ENCODE measurements at regions not wholly inside any gene's neighbourhood (a gene's known extent, or its start where the extent isn't known, plus 50 kb on each side); places are given as distances from the start of the nearest gene placed in this dataset.
"Not testable (repeated sequence)": the region's sequence is repeated elsewhere in the genome, so short reads cannot be mapped to it uniquely, and the experiment has no call there.

- no peak overlapping the region for H3K4me3 ChIP-seq (ENCODE audit: low read depth, low read length)
Observed at GRCh38 chr7:53087274-53087673, 51.8 kb downstream of the POM121L12 start.

- H3K4me3 ChIP-seq (ENCODE audit: low read depth, low read length): no peak overlapping the region
Observed at GRCh38 chr7:53094191-53094590, 58.8 kb downstream of the POM121L12 start.

- no peak overlapping the region for H3K4me3 ChIP-seq (ENCODE audit: low read depth, low read length)
Observed at GRCh38 chr7:53094827-53095226, 59.4 kb downstream of the POM121L12 start.

- H3K4me3 ChIP-seq (ENCODE audit: low read depth, low read length): no peak overlapping the region
Observed at GRCh38 chr7:53095731-53096501, 60.5 kb downstream of the POM121L12 start.

- no peak overlapping the region for H3K4me3 ChIP-seq (ENCODE audit: low read depth, low read length)
Observed at GRCh38 chr7:53100091-53100490, 64.7 kb downstream of the POM121L12 start.

- H3K4me3 ChIP-seq (ENCODE audit: low read depth, low read length): no peak overlapping the region
Observed at GRCh38 chr7:53101026-53101425, 65.6 kb downstream of the POM121L12 start.

- no peak overlapping the region for H3K4me3 ChIP-seq (ENCODE audit: low read depth, low read length)
Observed at GRCh38 chr7:53110425-53110824, 75.0 kb downstream of the POM121L12 start.

GRCh38 chr7:53111031-53111430 is 75.6 kb downstream of the POM121L12 start:
- H3K4me3 ChIP-seq (ENCODE audit: low read depth, low read length): no peak overlapping the region

GRCh38 chr7:53113424-53113823 is 78.0 kb downstream of the POM121L12 start:
- H3K4me3 ChIP-seq (ENCODE audit: low read depth, low read length): no peak overlapping the region

GRCh38 chr7:53119514-53119941 is 84.1 kb downstream of the POM121L12 start:
- H3K4me3 ChIP-seq (ENCODE audit: low read depth, low read length): no peak overlapping the region

GRCh38 chr7:53121374-53121773 is 85.9 kb downstream of the POM121L12 start:
- H3K4me3 ChIP-seq (ENCODE audit: low read depth, low read length): no peak overlapping the region

- H3K4me3 ChIP-seq (ENCODE audit: low read depth, low read length): no peak overlapping the region
Observed at GRCh38 chr7:53131697-53132096, 96.3 kb downstream of the POM121L12 start.

GRCh38 chr7:53151496-53151895 is 116.1 kb downstream of the POM121L12 start:
- no peak overlapping the region for H3K4me3 ChIP-seq (ENCODE audit: low read depth, low read length)

- not testable (repeated sequence) for H3K4me3 ChIP-seq (ENCODE audit: low read depth, low read length)
Observed at GRCh38 chr7:53187184-53187583, 151.8 kb downstream of the POM121L12 start.

GRCh38 chr7:53191191-53191695 is 155.8 kb downstream of the POM121L12 start:
- no peak overlapping the region for H3K4me3 ChIP-seq (ENCODE audit: low read depth, low read length)

- no peak overlapping the region for H3K4me3 ChIP-seq (ENCODE audit: low read depth, low read length)
Observed at GRCh38 chr7:53191836-53192443, 156.5 kb downstream of the POM121L12 start.

GRCh38 chr7:53205006-53205405 is 169.6 kb downstream of the POM121L12 start:
- no peak overlapping the region for H3K4me3 ChIP-seq (ENCODE audit: low read depth, low read length)

- no peak overlapping the region for H3K4me3 ChIP-seq (ENCODE audit: low read depth, low read length)
Observed at GRCh38 chr7:53209129-53209528, 173.7 kb downstream of the POM121L12 start.

- H3K4me3 ChIP-seq (ENCODE audit: low read depth, low read length): no peak overlapping the region
Observed at GRCh38 chr7:53214463-53214862, 179.0 kb downstream of the POM121L12 start.

- peak overlapping the region; percentile 51 for H3K4me3 ChIP-seq (ENCODE audit: low read depth, low read length)
Observed at GRCh38 chr7:53218730-53219504, 183.5 kb downstream of the POM121L12 start.

- no peak overlapping the region for H3K4me3 ChIP-seq (ENCODE audit: low read depth, low read length)
Observed at GRCh38 chr7:53229202-53229601, 193.8 kb downstream of the POM121L12 start.

Measured in iPS-11a (cell line).